Keratinocyte (primary cell): ENCODE measurements at regions not wholly inside any gene's neighbourhood (a gene's known extent, or its start where the extent isn't known, plus 50 kb on each side); places are given as distances from the start of the nearest gene placed in this dataset.

ENCODE experiments used
- EZH2 ChIP-seq: IDR thresholded peaks from one replicate; pipeline ENCODE4 v1.6.1; 2012; ENCODE audit warnings: inconsistent platforms, mild to moderate bottlenecking, low read length, moderate library complexity
- TF ChIP-seq, protein P1 (sequence below), 3 experiments: IDR thresholded peaks in 1 of 3; conservative IDR thresholded peaks in 1 of 3; optimal IDR thresholded peaks in 1 of 3; 2 replicates in 2 of 3; 3 replicates in 1 of 3; pipeline versions ENCODE3 to v1.5.1; 2011; ENCODE audit warnings: low read length in 3 of 3, mild to moderate bottlenecking in 3 of 3, moderate library complexity in 2 of 3, control low read depth in 1 of 3, inconsistent platforms in 1 of 3; ENCODE audit not compliant: insufficient read depth in 2 of 3; ENCODE audit errors: extremely low read depth in 1 of 3

DNA sequence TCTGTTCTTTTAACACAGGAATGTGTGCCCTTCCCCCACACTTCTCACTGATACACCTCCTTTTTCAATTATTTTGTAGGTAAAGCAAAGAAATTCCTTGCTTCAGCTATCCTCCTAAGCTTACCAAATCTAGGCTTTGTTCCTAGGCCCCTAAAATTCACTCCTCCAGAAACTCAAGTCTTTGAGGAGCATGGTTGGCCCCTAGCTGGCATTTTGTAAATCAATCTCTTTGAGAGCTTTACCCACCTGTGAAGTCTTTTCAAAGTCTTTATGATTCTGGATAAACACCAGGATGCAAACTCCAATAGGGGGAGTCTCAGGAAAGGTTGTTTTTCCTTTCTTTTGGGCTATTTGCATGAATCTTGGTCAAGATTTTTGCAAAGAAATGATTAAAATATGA is 82.9 kb upstream of the ZNF644 start:
- TF ChIP-seq, protein P1, sequence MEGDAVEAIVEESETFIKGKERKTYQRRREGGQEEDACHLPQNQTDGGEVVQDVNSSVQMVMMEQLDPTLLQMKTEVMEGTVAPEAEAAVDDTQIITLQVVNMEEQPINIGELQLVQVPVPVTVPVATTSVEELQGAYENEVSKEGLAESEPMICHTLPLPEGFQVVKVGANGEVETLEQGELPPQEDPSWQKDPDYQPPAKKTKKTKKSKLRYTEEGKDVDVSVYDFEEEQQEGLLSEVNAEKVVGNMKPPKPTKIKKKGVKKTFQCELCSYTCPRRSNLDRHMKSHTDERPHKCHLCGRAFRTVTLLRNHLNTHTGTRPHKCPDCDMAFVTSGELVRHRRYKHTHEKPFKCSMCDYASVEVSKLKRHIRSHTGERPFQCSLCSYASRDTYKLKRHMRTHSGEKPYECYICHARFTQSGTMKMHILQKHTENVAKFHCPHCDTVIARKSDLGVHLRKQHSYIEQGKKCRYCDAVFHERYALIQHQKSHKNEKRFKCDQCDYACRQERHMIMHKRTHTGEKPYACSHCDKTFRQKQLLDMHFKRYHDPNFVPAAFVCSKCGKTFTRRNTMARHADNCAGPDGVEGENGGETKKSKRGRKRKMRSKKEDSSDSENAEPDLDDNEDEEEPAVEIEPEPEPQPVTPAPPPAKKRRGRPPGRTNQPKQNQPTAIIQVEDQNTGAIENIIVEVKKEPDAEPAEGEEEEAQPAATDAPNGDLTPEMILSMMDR (optimal IDR thresholded peaks at IDR 0.05 in 1 of 3, IDR thresholded peaks at IDR 0.05 in 1 of 3, conservative IDR thresholded peaks at IDR 0.05 in 1 of 3; ENCODE audit: extremely low read depth in 1 of 3, insufficient read depth in 2 of 3, low read length in 3 of 3): no peak
- TF ChIP-seq EZH2: no peak
